Astrocyte of the spinal cord (primary cell): ENCODE measurements at regions not wholly inside any gene's neighbourhood (a gene's known extent, or its start where the extent isn't known, plus 50 kb on each side); places are given as distances from the start of the nearest gene placed in this dataset.

ENCODE experiments used
- DNase-seq: peaks from one replicate; pipeline ENCODE4 v3.0.0; 2011; ENCODE audit warnings: low read depth, low spot score
- H3K4me3 ChIP-seq: 2 replicates; pipeline ENCODE4 v1.5.1; 2011; ENCODE audit warnings: low read depth, mild to moderate bottlenecking, low read length, moderate library complexity
- in situ Hi-C: cut with HindIII; loops from 2 replicates; pipeline ENCODE4 v1.10.0; 2017; ENCODE audit warnings: low sequenced_read_pairs
- TF ChIP-seq, protein P1 (sequence below): IDR thresholded peaks from 2 replicates; pipeline ENCODE4 v1.5.1; 2012; ENCODE audit warnings: low read depth, mild to moderate bottlenecking, low read length, inconsistent platforms

DNA sequence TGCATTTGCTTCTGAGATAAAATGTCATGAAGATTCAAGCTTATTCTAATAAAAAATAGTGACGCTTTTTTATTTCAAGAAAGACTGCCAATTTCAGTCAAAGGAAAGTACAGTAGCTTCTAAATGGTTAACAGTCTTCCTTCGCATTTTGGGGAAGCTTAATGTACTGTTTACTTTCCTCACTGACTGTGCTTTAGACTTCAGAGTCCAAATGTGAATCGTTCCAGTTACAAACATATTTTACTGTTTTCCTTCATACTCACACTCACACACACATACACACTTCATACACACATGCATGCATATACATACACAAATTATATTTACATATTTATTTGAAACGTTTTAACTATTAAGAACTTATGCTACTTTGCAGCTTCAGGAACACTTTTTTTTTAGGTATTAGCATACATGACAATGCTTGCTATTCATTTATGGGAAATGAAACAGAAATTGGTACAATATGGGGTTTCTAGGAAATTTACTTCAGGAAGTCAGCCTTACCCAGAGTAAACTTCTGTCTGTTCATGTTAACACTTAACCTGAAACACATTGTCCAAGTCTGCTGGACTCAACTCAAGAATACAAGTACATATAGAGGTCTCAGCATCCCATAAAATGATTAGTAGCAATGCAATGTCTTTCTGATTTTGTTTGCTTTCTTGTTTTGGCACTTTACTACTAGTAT, 145.4 kb downstream of the RPS12 start:
- H3K4me3 ChIP-seq, result no peak overlapping the region
- TF ChIP-seq, protein P1, sequence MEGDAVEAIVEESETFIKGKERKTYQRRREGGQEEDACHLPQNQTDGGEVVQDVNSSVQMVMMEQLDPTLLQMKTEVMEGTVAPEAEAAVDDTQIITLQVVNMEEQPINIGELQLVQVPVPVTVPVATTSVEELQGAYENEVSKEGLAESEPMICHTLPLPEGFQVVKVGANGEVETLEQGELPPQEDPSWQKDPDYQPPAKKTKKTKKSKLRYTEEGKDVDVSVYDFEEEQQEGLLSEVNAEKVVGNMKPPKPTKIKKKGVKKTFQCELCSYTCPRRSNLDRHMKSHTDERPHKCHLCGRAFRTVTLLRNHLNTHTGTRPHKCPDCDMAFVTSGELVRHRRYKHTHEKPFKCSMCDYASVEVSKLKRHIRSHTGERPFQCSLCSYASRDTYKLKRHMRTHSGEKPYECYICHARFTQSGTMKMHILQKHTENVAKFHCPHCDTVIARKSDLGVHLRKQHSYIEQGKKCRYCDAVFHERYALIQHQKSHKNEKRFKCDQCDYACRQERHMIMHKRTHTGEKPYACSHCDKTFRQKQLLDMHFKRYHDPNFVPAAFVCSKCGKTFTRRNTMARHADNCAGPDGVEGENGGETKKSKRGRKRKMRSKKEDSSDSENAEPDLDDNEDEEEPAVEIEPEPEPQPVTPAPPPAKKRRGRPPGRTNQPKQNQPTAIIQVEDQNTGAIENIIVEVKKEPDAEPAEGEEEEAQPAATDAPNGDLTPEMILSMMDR, result no peak
- DNase-seq, result no peak
- in situ Hi-C loops, result no loop called here

DNA sequence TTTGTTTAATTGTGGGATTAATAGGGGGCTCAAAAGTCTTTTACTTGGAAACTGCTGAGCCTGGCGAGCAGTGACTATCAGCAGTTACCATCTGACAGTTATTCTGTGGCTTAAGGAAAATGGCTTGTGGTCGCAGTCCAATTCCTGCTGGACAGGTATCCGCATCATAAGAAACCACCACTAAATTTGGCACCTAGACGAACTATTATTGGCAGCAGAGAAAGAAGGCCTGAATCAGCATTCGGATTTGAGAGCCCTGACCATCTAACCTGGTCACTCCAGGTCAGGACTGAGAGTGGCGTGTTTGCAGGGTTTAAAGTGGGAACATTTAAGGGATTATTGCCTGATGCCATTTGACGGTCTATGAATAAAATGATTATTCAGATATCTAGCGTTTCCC, 146.4 kb downstream of the RPS12 start:
- H3K4me3 ChIP-seq, result no peak overlapping the region
- TF ChIP-seq, protein P1, result no peak
- DNase-seq, result peak; percentile 40
- in situ Hi-C loops, result no loop called here

DNA sequence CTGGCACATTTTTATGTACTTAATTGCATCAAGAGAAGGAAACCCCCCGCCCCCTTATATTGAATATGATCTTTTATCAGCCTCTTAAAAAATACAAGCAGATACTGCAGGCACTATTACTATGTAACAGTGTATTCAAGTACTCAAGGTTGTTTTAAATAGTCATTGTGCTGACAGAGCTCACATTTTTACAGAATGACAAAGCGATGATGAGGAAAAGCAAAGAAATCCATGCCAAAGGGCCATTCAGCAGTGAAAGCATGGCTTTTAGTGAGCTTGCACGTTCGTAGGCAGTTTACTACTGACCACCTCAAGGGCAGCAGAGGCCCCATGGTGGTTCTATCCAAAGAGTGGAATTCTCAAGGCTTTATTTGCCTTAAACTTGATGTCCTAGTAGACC, 146.8 kb downstream of the RPS12 start:
- in situ Hi-C loops, result no loop called here
- DNase-seq, result peak; percentile 83

DNA sequence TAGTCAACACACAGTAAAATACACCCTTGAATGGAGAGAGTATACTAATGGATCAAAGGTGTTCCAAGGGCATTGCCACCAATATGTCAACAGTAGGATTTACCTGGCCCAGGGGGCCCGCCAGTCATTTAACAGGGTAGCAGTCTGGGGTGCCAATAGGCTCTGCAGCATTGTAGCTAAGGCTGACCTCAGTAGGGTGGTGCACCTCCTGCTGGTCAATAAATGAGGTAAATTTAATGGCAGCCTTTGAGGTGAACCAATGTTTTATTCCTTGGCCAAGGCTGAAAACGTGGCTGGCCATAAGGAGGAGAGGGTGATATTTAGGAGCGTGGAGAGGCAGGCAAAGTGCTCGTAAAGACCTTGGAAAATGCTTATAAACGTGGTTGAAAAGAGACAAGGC, 147.2 kb downstream of the RPS12 start:
- in situ Hi-C loops, result no loop called here
- TF ChIP-seq, protein P1, result peak; percentile 6
- DNase-seq, result no peak
- no peak overlapping the region for H3K4me3 ChIP-seq

More for the DNA sequence above, 146.8 kb downstream of the RPS12 start:
- TF ChIP-seq, protein P1, result no peak
- H3K4me3 ChIP-seq, result no peak overlapping the region

GRCh38 chr6:132962936-132963868, 148.8 kb downstream of the RPS12 start:
- DNase-seq, result peak; percentile 69
- in situ Hi-C loops, result no loop called here
- TF ChIP-seq, protein P1, result peak; percentile 87
- no peak overlapping the region for H3K4me3 ChIP-seq

GRCh38 chr6:132964101-132964867, 149.9 kb downstream of the RPS12 start:
- DNase-seq, result peak; percentile 58
- TF ChIP-seq, protein P1, result no peak
- in situ Hi-C loops, result no loop called here
- no peak overlapping the region for H3K4me3 ChIP-seq
